CD8-positive, alpha-beta memory T cell (primary cell): ENCODE measurements at regions not wholly inside any gene's neighbourhood (a gene's known extent, or its start where the extent isn't known, plus 50 kb on each side); places are given as distances from the start of the nearest gene placed in this dataset.

Experiments
- CTCF ChIA-PET: fragments of 350-600 bp; sonication (Branson Sonifier 250); formaldehyde crosslinking; loops from one replicate; lab custom pipeline; 2021; ENCODE audit warnings: antibody characterized with exemption; lab: Charles Lee
- POLR2A ChIA-PET: fragments of 350-600 bp; sonication (Branson Sonifier 250); formaldehyde crosslinking; loops from one replicate; lab custom pipeline; 2021; ENCODE audit warnings: antibody characterized with exemption; lab: Charles Lee
- DNase-seq, 5 donors: peaks; one replicate each; pipeline versions ENCODE4 v3.0.0 to v3.0.0-alpha.2; 2020 to 2022; ENCODE audit warnings: mixed read lengths in 1 of 5
- H3K27ac ChIP-seq: one replicate; pipeline ENCODE4 v1.7.0; 2013; ENCODE audit warnings: low read depth, mild to moderate bottlenecking, low read length, moderate library complexity
- H3K27me3 ChIP-seq: 2 replicates; pipeline ENCODE4 v1.7.0; 2013; ENCODE audit warnings: low read length, mild to moderate bottlenecking; ENCODE audit not compliant: insufficient read depth, poor library complexity, severe bottlenecking
- H3K36me3 ChIP-seq: 2 replicates; pipeline ENCODE4 v1.7.0; 2013; ENCODE audit warnings: mild to moderate bottlenecking, low read length, moderate library complexity; ENCODE audit not compliant: insufficient read depth
- H3K4me1 ChIP-seq: 2 replicates; pipeline ENCODE4 v1.7.0; 2013; ENCODE audit warnings: mild to moderate bottlenecking, low read length, moderate library complexity; ENCODE audit not compliant: insufficient read depth
- H3K4me3 ChIP-seq: 2 replicates; pipeline ENCODE4 v1.7.0; 2013; ENCODE audit warnings: mild to moderate bottlenecking, low read length
- H3K9me3 ChIP-seq: 2 replicates; pipeline ENCODE4 v1.7.0; 2013; ENCODE audit warnings: mild to moderate bottlenecking, low read length
- H3K27ac Mint-ChIP-seq, 8 donors: one replicate each; pipeline ENCODE4 v1.8.0; 2020 to 2021; ENCODE audit warnings: mixed read lengths in 8 of 8, mild to moderate bottlenecking in 6 of 8, inconsistent platforms in 3 of 8, moderate library complexity in 3 of 8
- H3K27me3 Mint-ChIP-seq, 2 donors: one replicate each; pipeline ENCODE4 v1.8.0; 2020 to 2021; ENCODE audit warnings: mixed read lengths in 2 of 2, mild to moderate bottlenecking in 1 of 2, moderate library complexity in 1 of 2
- H3K36me3 Mint-ChIP-seq, 3 donors: one replicate each; pipeline ENCODE4 v1.8.0; 2020 to 2021; ENCODE audit warnings: mixed read lengths in 3 of 3, inconsistent platforms in 1 of 3, mild to moderate bottlenecking in 1 of 3
- H3K4me1 Mint-ChIP-seq, 3 donors: one replicate each; pipeline ENCODE4 v1.8.0; 2020 to 2021; ENCODE audit warnings: mixed read lengths in 3 of 3, inconsistent platforms in 1 of 3, mild to moderate bottlenecking in 1 of 3
- H3K4me3 Mint-ChIP-seq, 7 donors: one replicate each; pipeline ENCODE4 v1.8.0; 2020 to 2021; ENCODE audit warnings: mixed read lengths in 7 of 7, mild to moderate bottlenecking in 6 of 7, moderate library complexity in 4 of 7, inconsistent platforms in 2 of 7
- H3K9me3 Mint-ChIP-seq, 5 donors: one replicate each; pipeline ENCODE4 v1.8.0; 2020 to 2022; ENCODE audit warnings: mixed read lengths in 5 of 5, mild to moderate bottlenecking in 3 of 5, moderate library complexity in 2 of 5, inconsistent platforms in 1 of 5

DNA sequence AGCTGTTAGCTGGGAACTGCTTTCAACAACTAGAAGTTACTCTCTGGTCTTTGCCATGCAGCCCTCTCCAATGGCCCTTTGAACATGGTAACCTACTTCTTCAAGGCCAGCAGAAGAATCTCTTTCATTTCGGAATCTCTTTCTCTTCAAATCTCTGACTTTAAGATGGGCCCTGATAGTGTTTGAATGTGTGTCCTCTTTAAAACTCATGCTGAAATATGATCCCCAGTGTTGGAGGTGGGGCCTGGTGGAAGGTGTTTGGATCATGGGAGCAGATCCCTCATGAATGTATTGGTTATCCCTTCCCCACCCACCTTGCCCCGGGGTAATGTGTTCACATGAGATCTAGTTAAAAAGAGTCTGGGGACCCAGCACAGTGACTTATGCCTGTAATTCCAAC, 54.5 kb upstream of the SOX13 start:
- Mint-ChIP-seq H3K27me3 (peaks cover 0 to 6% of the 10 kb centered on the region in 2 donors), H3K9me3 (no peaks in the 10 kb centered on the region), H3K4me3 (no peak overlapping the region), H3K4me1 (no peaks in the 10 kb centered on the region), H3K36me3 (no peaks in the 10 kb centered on the region), H3K27ac (peak overlapping the region in 1 of 8 donors; percentile 28)
- Histone ChIP-seq H3K4me3 (no peak overlapping the region), H3K27me3 (no peaks in the 10 kb centered on the region), H3K36me3 (no peaks in the 10 kb centered on the region), H3K9me3 (no peaks in the 10 kb centered on the region), H3K27ac (no peak overlapping the region), H3K4me1 (no peaks in the 10 kb centered on the region)
- CTCF ChIA-PET: no interaction called here
- no peak for DNase-seq
- POLR2A ChIA-PET: no interaction called here
